Mammary epithelial cell (primary cell): ENCODE measurements at regions not wholly inside any gene's neighbourhood (a gene's known extent, or its start where the extent isn't known, plus 50 kb on each side); places are given as distances from the start of the nearest gene placed in this dataset.

Source experiments
- CTCF ChIP-seq, 2 donors: IDR thresholded peaks in 1 of 2; conservative IDR thresholded peaks in 1 of 2; 2 replicates each; pipeline ENCODE4 v1.5.1; 2011 to 2012; ENCODE audit warnings: inconsistent platforms in 2 of 2, low read length in 2 of 2, mild to moderate bottlenecking in 2 of 2, control low read depth in 1 of 2, low read depth in 1 of 2; ENCODE audit not compliant: insufficient read depth in 1 of 2; ENCODE audit errors: extremely low read depth in 1 of 2
- EZH2 ChIP-seq: IDR thresholded peaks from 2 replicates; pipeline ENCODE4 v1.6.1; 2012; ENCODE audit warnings: low read length, inconsistent platforms, borderline replicate concordance

DNA sequence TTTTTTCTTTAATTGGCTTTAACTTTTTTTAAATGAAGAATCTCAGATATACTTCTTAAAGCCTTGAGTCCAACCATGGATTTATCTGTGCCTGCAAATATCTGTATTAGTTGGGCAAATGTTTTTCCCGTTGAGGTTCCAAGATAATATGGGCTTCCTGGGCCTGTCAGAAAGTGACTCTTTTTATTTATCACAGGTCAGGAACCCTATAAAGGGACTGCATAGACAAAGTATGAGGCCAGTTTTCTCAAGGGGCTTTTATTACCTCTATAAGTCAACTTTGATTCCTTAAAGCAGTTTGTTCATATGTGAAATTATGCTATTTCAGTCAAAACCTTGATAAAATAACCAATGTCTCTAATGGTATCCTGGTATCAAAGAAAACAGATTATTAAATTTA, 80.2 kb upstream of the BMP2K start:
- TF ChIP-seq CTCF (conservative IDR thresholded peaks at IDR 0.05 in 1 of 2, IDR thresholded peaks at IDR 0.05 in 1 of 2; ENCODE audit: extremely low read depth in 1 of 2, insufficient read depth in 1 of 2, low read depth in 1 of 2, low read length in 2 of 2) (no peak), EZH2 (no peak)
